HL-60 (cell line): ENCODE measurements at regions not wholly inside any gene's neighbourhood (a gene's known extent, or its start where the extent isn't known, plus 50 kb on each side); places are given as distances from the start of the nearest gene placed in this dataset.

Experiments used
- DNase-seq, 2 experiments: peaks; one replicate each; pipeline ENCODE4 v3.0.0-alpha.2; 2010 to 2020; ENCODE audit warnings: low read depth in 1 of 2, low spot score in 1 of 2
- H3K27ac ChIP-seq: fragments of 250-450 bp; sonication (Bioruptor Pico); replicated peaks from 2 replicates; pipeline ENCODE4 v1.5.1; 2020; ENCODE audit warnings: mild to moderate bottlenecking, moderate library complexity
- H3K27me3 ChIP-seq: fragments of 250-450 bp; sonication (Bioruptor Pico); 2 replicates; pipeline ENCODE4 v1.5.1; 2021; ENCODE audit warnings: mild to moderate bottlenecking, moderate library complexity; ENCODE audit not compliant: insufficient read depth, poor library complexity, severe bottlenecking
- H3K4me3 ChIP-seq: replicated peaks from 2 replicates; pipeline ENCODE4 v1.5.1; 2011; ENCODE audit warnings: mild to moderate bottlenecking, control low read depth, low read length; ENCODE audit not compliant: insufficient read depth
- CTCF ChIP-seq: IDR thresholded peaks from one replicate; pipeline ENCODE4 v1.5.1; 2011; ENCODE audit warnings: low read length, control low read depth, inconsistent platforms; ENCODE audit not compliant: insufficient read depth
- GABPA ChIP-seq: IDR thresholded peaks from 2 replicates; pipeline ENCODE4 v1.6.1; 2012; ENCODE audit warnings: low read depth
- POLR2AphosphoS5 ChIP-seq: IDR thresholded peaks from 2 replicates; pipeline ENCODE4 v1.6.1; 2012; ENCODE audit warnings: low read depth
- REST ChIP-seq: IDR thresholded peaks from 2 replicates; pipeline ENCODE4 v1.6.1; 2012; ENCODE audit warnings: low read depth; ENCODE audit not compliant: insufficient replicate concordance
- SPI1 ChIP-seq: IDR thresholded peaks from 2 replicates; pipeline ENCODE4 v1.6.1; 2012; ENCODE audit warnings: low read depth, mild to moderate bottlenecking, borderline replicate concordance

- no peak overlapping the region for H3K4me3 ChIP-seq
- TF ChIP-seq POLR2AphosphoS5 (no peak), SPI1 (no peak), REST (no peak), GABPA (no peak), CTCF (no peak)
- DNase-seq = no peak
- no peaks in the 10 kb centered on the region for H3K27me3 ChIP-seq
- H3K27ac ChIP-seq = no peak overlapping the region
Observed at GRCh38 chr2:5067816-5068215, 624.4 kb upstream of the SOX11 start.

- no peaks in the 10 kb centered on the region for H3K27me3 ChIP-seq
- no peak overlapping the region for H3K4me3 ChIP-seq
- peak; percentile 1 to 12 for DNase-seq
- H3K27ac ChIP-seq = no peak overlapping the region
- no peak for TF ChIP-seq SPI1
- no peak for TF ChIP-seq REST
- no peak for TF ChIP-seq POLR2AphosphoS5
- TF ChIP-seq GABPA = no peak
- no peak for TF ChIP-seq CTCF
Observed at GRCh38 chr2:5070257-5070656, 621.9 kb upstream of the SOX11 start.

- no peak for DNase-seq
- Histone ChIP-seq H3K27me3 (no peaks in the 10 kb centered on the region), H3K4me3 (no peak overlapping the region), H3K27ac (no peak overlapping the region)
- TF ChIP-seq POLR2AphosphoS5 = no peak
- TF ChIP-seq CTCF = no peak
- no peak for TF ChIP-seq SPI1
- no peak for TF ChIP-seq REST
- no peak for TF ChIP-seq GABPA
Observed at GRCh38 chr2:5074733-5075132, 617.5 kb upstream of the SOX11 start.
